K562 (cell line): ENCODE measurements at regions not wholly inside any gene's neighbourhood (a gene's known extent, or its start where the extent isn't known, plus 50 kb on each side); places are given as distances from the start of the nearest gene placed in this dataset.
"Not testable (repeated sequence)": the region's sequence is repeated elsewhere in the genome, so short reads cannot be mapped to it uniquely, and the experiment has no call there.

Experiments used
- ATAC-seq: fragments of 200-7000 bp; cut with Tn5 transposase; 3 replicates; pipeline ENCODE4 v1.9.1; 2020; ENCODE audit warnings: moderate library complexity
- BruUV-seq: library from RNA; stranded (reverse); fragments of 400-500 nt; replicated peaks from 2 replicates; lab custom pipeline; 2021; lab: Mats Ljungman, UMichigan
- CTCF ChIA-PET: fragments of 300-600 bp; formaldehyde crosslinking; extraction: SDS; loops from one replicate; lab custom pipeline; 2021; ENCODE audit warnings: low intra/inter-chr PET ratio; lab: Yijun Ruan, JAX
- POLR2A ChIA-PET: fragments of 300-600, 350-650 bp; sonication (Branson Sonifier 250); formaldehyde crosslinking; extraction: SDS; loops from one replicate; lab custom pipeline; 2021; ENCODE audit warnings: antibody characterized with exemption, inconsistent platforms; lab: Yijun Ruan, JAX
- DNase-seq, 4 experiments: peaks; one replicate each; pipeline versions ENCODE4 v3.0.0 to v3.0.0-alpha.2; 2011 to 2018; ENCODE audit warnings: low spot score in 3 of 4, mixed read lengths in 3 of 4; ENCODE audit errors: extremely low read depth in 1 of 4
- FAIRE-seq: peaks from 2 replicates; lab custom pipeline; 2011; peaks lifted over from hg19 to GRCh38; lab: Jason Lieb, UNC
- H2AFZ ChIP-seq: 2 replicates; pipeline ENCODE4 v1.6.0; 2011; ENCODE audit warnings: low read depth, low read length, control low read depth, inconsistent platforms
- H3K27ac ChIP-seq: fragments of 200-600 bp; 3 replicates; pipeline ENCODE4 v1.8.0; 2011; ENCODE audit warnings: low read depth, mild to moderate bottlenecking, control low read depth, inconsistent platforms, low read length, moderate library complexity, mixed read lengths; ENCODE audit errors: extremely low read depth
- H3K27me3 ChIP-seq, 2 experiments: fragments of 300-600 bp in 1 of 2; 2 replicates in 1 of 2; 3 replicates in 1 of 2; pipeline versions ENCODE4 v1.6.0 to v1.8.0; 2011; ENCODE audit warnings: inconsistent platforms in 2 of 2, low read length in 2 of 2, mild to moderate bottlenecking in 1 of 2, mixed read lengths in 1 of 2, moderate library complexity in 1 of 2; ENCODE audit not compliant: control insufficient read depth in 2 of 2, insufficient read depth in 2 of 2
- H3K36me3 ChIP-seq: fragments of 300-600 bp; 3 replicates; pipeline ENCODE4 v1.8.0; 2011; ENCODE audit warnings: mild to moderate bottlenecking, low read length, inconsistent platforms; ENCODE audit not compliant: control insufficient read depth, insufficient read depth
- H3K4me1 ChIP-seq, 2 experiments: fragments of 200-600 bp in 1 of 2; replicated peaks in 1 of 2; 2 replicates in 1 of 2; 3 replicates in 1 of 2; pipeline versions ENCODE4 v1.5.1 to v1.8.0; 2011; ENCODE audit warnings: inconsistent platforms in 2 of 2, low read length in 2 of 2, mild to moderate bottlenecking in 1 of 2, mixed read lengths in 1 of 2, moderate library complexity in 1 of 2; ENCODE audit not compliant: control insufficient read depth in 2 of 2, insufficient read depth in 2 of 2
- H3K4me2 ChIP-seq: 2 replicates; pipeline ENCODE4 v1.6.1; 2011; ENCODE audit warnings: low read length, control low read depth, inconsistent platforms, mixed read lengths; ENCODE audit not compliant: insufficient read depth
- H3K4me3 ChIP-seq: fragments of 200-600 bp; sonication (generic), shearing (Covaris generic); 2 replicates; pipeline ENCODE4 v1.5.1; 2016; ENCODE audit warnings: control low read depth, inconsistent platforms
- H3K79me2 ChIP-seq: fragments of 200-600 bp; 3 replicates; pipeline ENCODE4 v1.8.0; 2011; ENCODE audit warnings: low read length, inconsistent platforms; ENCODE audit not compliant: control insufficient read depth, insufficient read depth
- H3K9ac ChIP-seq, 2 experiments: 2 replicates each; pipeline versions ENCODE4 v1.6.0 to v1.6.1; 2011; ENCODE audit warnings: low read depth in 2 of 2, low read length in 2 of 2, control low read depth in 1 of 2, inconsistent platforms in 1 of 2, mild to moderate bottlenecking in 1 of 2, mixed read lengths in 1 of 2; ENCODE audit not compliant: insufficient read depth in 1 of 2
- H3K9me1 ChIP-seq: one replicate; pipeline ENCODE4 v1.6.0; 2011; ENCODE audit warnings: inconsistent platforms, mild to moderate bottlenecking, low read length, moderate library complexity; ENCODE audit not compliant: control insufficient read depth, insufficient read depth
- H3K9me3 ChIP-seq: replicated peaks from 2 replicates; pipeline ENCODE4 v1.5.1; 2011; ENCODE audit warnings: low read depth, low read length, inconsistent platforms; ENCODE audit not compliant: control insufficient read depth, insufficient read depth
- H4K20me1 ChIP-seq: replicated peaks from 2 replicates; pipeline ENCODE4 v1.6.1; 2011; ENCODE audit warnings: low read length, inconsistent platforms, mixed read lengths; ENCODE audit not compliant: control insufficient read depth, insufficient read depth
- REST ChIP-seq, 2 experiments: fragments of 450-650 bp; formaldehyde crosslinking in 1 of 2; IDR thresholded peaks; 2 replicates each; pipeline versions ENCODE4 v1.4.0 to v1.6.1; 2014 to 2020; ENCODE audit warnings: mild to moderate bottlenecking in 2 of 2, borderline replicate concordance in 1 of 2, low read depth in 1 of 2
- ZNF639 ChIP-seq, 2 experiments: fragments of 200-800 bp in 1 of 2; sonication (Bioruptor generic) in 1 of 2; sonication (generic) in 1 of 2; formaldehyde crosslinking in 1 of 2; IDR thresholded peaks in 1 of 2; conservative IDR thresholded peaks in 1 of 2; 2 replicates each; pipeline versions ENCODE4 v1.5.0 to v1.6.1; 2016 to 2020; ENCODE audit warnings: missing compliant biosample characterization in 1 of 2, missing genetic modification characterization in 1 of 2, missing genetic modification reagents in 1 of 2
- WGBS: fragments of 100-300 bp; shearing (Covaris generic); methylation state at CpG from one replicate; pipeline ENCODE4 v1.1.6; 2016; ENCODE audit warnings: low coverage, mixed read lengths; ENCODE audit not compliant: insufficient coverage; ENCODE audit errors: missing lambda C conversion rate; 5-methylcytosine and 5-hydroxymethylcytosine counted together
- in situ Hi-C: fragments of 300-500 bp; cut with MboI; formaldehyde crosslinking; loops from 4 replicates; pipeline ENCODE4 v1.15.0; 2018; ENCODE audit warnings: inconsistent platforms, mixed read lengths
- intact Hi-C: fragments of 100-400 bp; cut with micrococcal nuclease; formaldehyde crosslinking; loops from 2 replicates; pipeline ENCODE4 v1.14.2; 2022

- TF ChIP-seq REST (IDR thresholded peaks at IDR 0.05; ENCODE audit: borderline replicate concordance) (no peak), REST (CRISPR knock-in tag; IDR thresholded peaks at IDR 0.05; ENCODE audit: low read depth) (no peak), ZNF639 (CRISPR knock-in tag; conservative IDR thresholded peaks at IDR 0.05 in 1 of 2, IDR thresholded peaks at IDR 0.05 in 1 of 2) (no peak)
- TF ChIP-seq, all 486 proteins: peak for 0
These were observed 213.2 kb upstream of the FKBP1C start (continued) for GRCh38 chr6:62998022-62998421.

- H3K4me3 ChIP-seq, H3K79me2 ChIP-seq, H4K20me1 ChIP-seq, BruUV-seq, H3K36me3 ChIP-seq, FAIRE-seq, H3K4me2 ChIP-seq, intact Hi-C loops, H3K27ac ChIP-seq, H2AFZ ChIP-seq, CTCF ChIA-PET, DNase-seq, H3K27me3 ChIP-seq, H3K9me3 ChIP-seq, H3K9ac ChIP-seq, in situ Hi-C loops, POLR2A ChIA-PET, H3K4me1 ChIP-seq, H3K9me1 ChIP-seq, ATAC-seq: not testable (repeated sequence)
- WGBS, result 0% methylated on average over 3 of the region's 3 CpGs
These were observed 212.0 kb upstream of the FKBP1C start for GRCh38 chr6:62999242-62999641.
